ENCODE measurements at regions not wholly inside any gene's neighbourhood (a gene's known extent, or its start where the extent isn't known, plus 50 kb on each side); places are given as distances from the start of the nearest gene placed in this dataset.

DNA sequence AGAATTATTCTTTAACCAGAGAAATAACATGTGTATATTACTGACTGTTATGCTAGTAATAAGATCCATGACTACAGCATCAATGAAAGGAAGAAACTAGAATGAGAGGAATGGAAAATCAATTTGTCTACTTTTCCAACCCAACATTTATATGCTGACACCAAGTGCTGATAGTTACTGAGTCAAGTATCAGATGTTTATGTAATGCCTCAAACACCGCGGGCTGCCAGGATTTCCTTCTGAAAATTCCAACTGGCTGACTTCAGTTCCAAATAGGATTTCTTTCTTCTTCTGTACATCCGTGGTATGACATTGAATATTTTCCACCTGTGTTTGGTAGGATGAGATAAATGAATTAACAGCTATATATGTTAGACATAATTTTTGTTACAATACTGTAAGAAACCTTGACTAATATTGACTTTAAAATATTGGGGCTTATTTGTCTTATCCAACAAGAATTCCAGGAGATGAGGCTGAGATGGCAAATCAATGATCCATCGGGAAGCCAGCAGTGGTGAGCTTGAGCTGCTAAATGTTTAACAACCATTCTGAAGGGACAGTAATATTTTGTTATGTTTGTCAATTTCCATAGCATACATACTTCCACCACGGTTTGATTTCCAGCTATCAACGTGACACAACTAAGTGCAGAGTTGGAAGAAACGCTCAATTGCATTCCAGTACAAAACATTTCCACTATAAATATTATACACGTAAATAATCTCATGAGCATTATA lies 435.2 kb upstream of the AUTS2 start:
- Histone ChIP-seq H3K9me3 (ENCODE audit: control insufficient read depth, insufficient read depth, low read depth, low read length) (no peaks in the 10 kb centered on the region), H2AFZ (ENCODE audit: low read length) (no peak overlapping the region), H4K20me1 (ENCODE audit: control insufficient read depth, extremely low read depth, insufficient read depth, low read length) (no peaks in the 10 kb centered on the region), H3K27me3 (ENCODE audit: control insufficient read depth, insufficient read depth, low read length) (no peaks in the 10 kb centered on the region), H3K4me1 (ENCODE audit: control insufficient read depth, extremely low read depth, insufficient read depth, low read length) (no peaks in the 10 kb centered on the region), H3K27ac (ENCODE audit: insufficient read depth, low read length) (no peak overlapping the region), H3K36me3 (ENCODE audit: control insufficient read depth, insufficient read depth, low read length) (no peaks in the 10 kb centered on the region), H3K4me3 (replicated peaks in 1 of 4; ENCODE audit: control extremely low read depth in 1 of 4, insufficient read depth in 1 of 4, low read depth in 3 of 4, low read length in 4 of 4) (no peak overlapping the region), H3K4me2 (ENCODE audit: extremely low read depth, insufficient read depth, low read length) (no peak overlapping the region), H3K9ac (ENCODE audit: insufficient read depth, low read length) (no peak overlapping the region), H3K79me2 (ENCODE audit: control insufficient read depth, insufficient read depth, low read length) (no peaks in the 10 kb centered on the region)
- TF ChIP-seq EZH2 (IDR thresholded peaks at IDR 0.05; ENCODE audit: low read length, missing control alignments) = no peak
- no peak for TF ChIP-seq CTCF (conservative IDR thresholded peaks at IDR 0.05 in 1 of 2, IDR thresholded peaks at IDR 0.05 in 1 of 2; ENCODE audit: low read depth in 1 of 2, low read length in 2 of 2)
- peak in 1 of 2 donors; percentile 83 for DNase-seq (ENCODE audit: low read depth in 2 of 2)

GRCh38 chr7:69166979-69167516 lies 431.2 kb upstream of the AUTS2 start:
- H3K79me2 ChIP-seq (ENCODE audit: control insufficient read depth, insufficient read depth, low read length) = no peaks in the 10 kb centered on the region
- no peak overlapping the region for H3K9ac ChIP-seq (ENCODE audit: insufficient read depth, low read length)
- H3K36me3 ChIP-seq (ENCODE audit: control insufficient read depth, insufficient read depth, low read length) = no peaks in the 10 kb centered on the region
- H3K4me2 ChIP-seq (ENCODE audit: extremely low read depth, insufficient read depth, low read length) = no peak overlapping the region
- no peak overlapping the region for H3K4me3 ChIP-seq (replicated peaks in 1 of 4; ENCODE audit: control extremely low read depth in 1 of 4, insufficient read depth in 1 of 4, low read depth in 3 of 4, low read length in 4 of 4)
- H2AFZ ChIP-seq (ENCODE audit: low read length) = no peak overlapping the region
- H3K27me3 ChIP-seq (ENCODE audit: control insufficient read depth, insufficient read depth, low read length) = no peaks in the 10 kb centered on the region
- H3K9me3 ChIP-seq (ENCODE audit: control insufficient read depth, insufficient read depth, low read depth, low read length) = no peaks in the 10 kb centered on the region
- H3K4me1 ChIP-seq (ENCODE audit: control insufficient read depth, extremely low read depth, insufficient read depth, low read length) = no peaks in the 10 kb centered on the region
- TF ChIP-seq EZH2 (IDR thresholded peaks at IDR 0.05; ENCODE audit: low read length, missing control alignments) = no peak
- TF ChIP-seq CTCF (conservative IDR thresholded peaks at IDR 0.05 in 1 of 2, IDR thresholded peaks at IDR 0.05 in 1 of 2; ENCODE audit: low read depth in 1 of 2, low read length in 2 of 2) = no peak
- H4K20me1 ChIP-seq (ENCODE audit: control insufficient read depth, extremely low read depth, insufficient read depth, low read length) = no peaks in the 10 kb centered on the region
- no peak for DNase-seq (ENCODE audit: low read depth in 2 of 2)
- no peak overlapping the region for H3K27ac ChIP-seq (ENCODE audit: insufficient read depth, low read length)

DNA sequence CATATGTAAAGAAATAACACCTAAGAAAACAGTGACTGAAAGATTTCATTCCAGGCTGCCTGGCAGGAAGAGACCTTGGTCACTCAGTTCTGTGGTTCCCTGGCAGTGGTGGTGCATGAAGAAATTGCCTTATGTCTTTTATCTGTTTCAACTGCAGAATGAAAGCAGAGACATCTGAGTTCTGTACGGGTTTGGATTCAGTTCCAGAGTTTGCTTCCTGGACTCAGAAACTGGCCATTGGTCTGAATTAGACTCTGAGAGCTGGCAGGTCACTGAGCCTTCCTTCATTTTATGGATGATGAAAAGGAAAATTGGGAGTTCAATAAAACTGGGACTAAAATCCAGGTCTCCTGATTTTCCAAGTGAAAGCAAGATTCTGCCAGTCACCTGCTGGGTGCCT lies 428.9 kb upstream of the AUTS2 start:
- Histone ChIP-seq H3K27ac (ENCODE audit: insufficient read depth, low read length) (no peak overlapping the region), H3K36me3 (ENCODE audit: control insufficient read depth, insufficient read depth, low read length) (no peaks in the 10 kb centered on the region), H3K4me3 (replicated peaks in 1 of 4; ENCODE audit: control extremely low read depth in 1 of 4, insufficient read depth in 1 of 4, low read depth in 3 of 4, low read length in 4 of 4) (no peak overlapping the region), H3K4me1 (ENCODE audit: control insufficient read depth, extremely low read depth, insufficient read depth, low read length) (no peaks in the 10 kb centered on the region), H3K27me3 (ENCODE audit: control insufficient read depth, insufficient read depth, low read length) (no peaks in the 10 kb centered on the region), H3K79me2 (ENCODE audit: control insufficient read depth, insufficient read depth, low read length) (no peaks in the 10 kb centered on the region), H3K4me2 (ENCODE audit: extremely low read depth, insufficient read depth, low read length) (no peak overlapping the region), H2AFZ (ENCODE audit: low read length) (no peak overlapping the region), H3K9ac (ENCODE audit: insufficient read depth, low read length) (no peak overlapping the region), H3K9me3 (ENCODE audit: control insufficient read depth, insufficient read depth, low read depth, low read length) (no peaks in the 10 kb centered on the region), H4K20me1 (ENCODE audit: control insufficient read depth, extremely low read depth, insufficient read depth, low read length) (no peaks in the 10 kb centered on the region)
- no peak for DNase-seq (ENCODE audit: low read depth in 2 of 2)
- TF ChIP-seq CTCF (conservative IDR thresholded peaks at IDR 0.05 in 1 of 2, IDR thresholded peaks at IDR 0.05 in 1 of 2; ENCODE audit: low read depth in 1 of 2, low read length in 2 of 2) = no peak
- TF ChIP-seq EZH2 (IDR thresholded peaks at IDR 0.05; ENCODE audit: low read length, missing control alignments) = no peak

All from fibroblast of lung (primary cell).